HepG2 (cell line): ENCODE measurements at regions not wholly inside any gene's neighbourhood (a gene's known extent, or its start where the extent isn't known, plus 50 kb on each side); places are given as distances from the start of the nearest gene placed in this dataset.

Experiments
- ATAC-seq: fragments of 200-7000 bp; cut with Tn5 transposase; 3 replicates; pipeline ENCODE4 v1.9.1; 2020; ENCODE audit warnings: mild to moderate bottlenecking, moderate library complexity
- BruUV-seq: library from RNA; stranded (reverse); fragments of 400-500 nt; replicated peaks from 2 replicates; lab custom pipeline; 2021; lab: Mats Ljungman, UMichigan
- CTCF ChIA-PET: fragments of 300-600 bp; formaldehyde crosslinking; extraction: SDS; loops from one replicate; lab custom pipeline; 2021; ENCODE audit warnings: low total read pairs, inconsistent platforms, low intra/inter-chr PET ratio; lab: Yijun Ruan, JAX
- POLR2A ChIA-PET: fragments of 350-600 bp; sonication (Branson Sonifier 250); formaldehyde crosslinking; loops from one replicate; lab custom pipeline; 2020; ENCODE audit warnings: antibody characterized with exemption, inconsistent platforms; lab: Yijun Ruan, JAX
- DNase-seq: peaks from one replicate; pipeline ENCODE4 v3.0.0-alpha.2; 2015; ENCODE audit warnings: low spot score
- FAIRE-seq: peaks from 3 replicates; lab custom pipeline; 2011; peaks lifted over from hg19 to GRCh38; lab: Jason Lieb, UNC
- H2AFZ ChIP-seq: one replicate; pipeline ENCODE4 v1.6.1; 2011; ENCODE audit warnings: low read length, inconsistent platforms
- H3K27ac ChIP-seq: fragments of 300-600 bp; 3 replicates; pipeline ENCODE4 v1.8.0; 2011; ENCODE audit warnings: mixed run types, mild to moderate bottlenecking, mixed read lengths, low read length, inconsistent platforms; ENCODE audit not compliant: insufficient read depth; ENCODE audit errors: extremely low read length
- H3K27me3 ChIP-seq, 2 experiments: fragments of 200-600 bp in 1 of 2; 2 replicates in 1 of 2; 3 replicates in 1 of 2; pipeline versions ENCODE4 v1.6.0 to v1.8.0; 2011; ENCODE audit warnings: low read length in 2 of 2, mild to moderate bottlenecking in 2 of 2, moderate library complexity in 2 of 2, inconsistent platforms in 1 of 2; ENCODE audit not compliant: insufficient read depth in 2 of 2, control insufficient read depth in 1 of 2
- H3K36me3 ChIP-seq, 2 experiments: fragments of 200-600 bp in 1 of 2; replicated peaks in 1 of 2; 2 replicates in 1 of 2; 3 replicates in 1 of 2; pipeline versions ENCODE4 v1.5.1 to v1.8.0; 2011; ENCODE audit warnings: low read length in 2 of 2, inconsistent platforms in 1 of 2; ENCODE audit not compliant: insufficient read depth in 2 of 2, control insufficient read depth in 1 of 2
- H3K4me1 ChIP-seq: 2 replicates; pipeline ENCODE4 v1.5.1; 2012; ENCODE audit warnings: low read length, inconsistent platforms; ENCODE audit not compliant: insufficient read depth
- H3K4me2 ChIP-seq: 2 replicates; pipeline ENCODE4 v1.6.0; 2011; ENCODE audit warnings: low read depth, low read length, inconsistent platforms
- H3K4me3 ChIP-seq, 3 experiments: fragments of 200-600 bp in 1 of 3; sonication (generic), shearing (Covaris generic) in 1 of 3; replicated peaks in 1 of 3; 2 replicates each; pipeline ENCODE4 v1.5.1; 2011 to 2016; ENCODE audit warnings: low read length in 3 of 3, inconsistent platforms in 2 of 3, low read depth in 2 of 3, mild to moderate bottlenecking in 2 of 3, control low read depth in 1 of 3, mixed read lengths in 1 of 3; ENCODE audit not compliant: insufficient read depth in 1 of 3
- H3K79me2 ChIP-seq: one replicate; pipeline ENCODE4 v1.6.1; 2011; ENCODE audit warnings: low read length, inconsistent platforms; ENCODE audit not compliant: insufficient read depth
- H3K9ac ChIP-seq: 2 replicates; pipeline ENCODE4 v1.6.0; 2011; ENCODE audit warnings: mild to moderate bottlenecking, low read depth, low read length, inconsistent platforms; ENCODE audit not compliant: insufficient read depth
- H3K9me3 ChIP-seq: 2 replicates; pipeline ENCODE4 v1.5.1; 2012; ENCODE audit warnings: mild to moderate bottlenecking, low read length
- H4K20me1 ChIP-seq: 2 replicates; pipeline ENCODE4 v1.6.0; 2011; ENCODE audit warnings: inconsistent platforms, mild to moderate bottlenecking, low read length, moderate library complexity; ENCODE audit not compliant: insufficient read depth
- MAF1 ChIP-seq: sonication (generic); formaldehyde crosslinking; IDR thresholded peaks from 2 replicates; pipeline ENCODE4 v1.5.0; 2020; ENCODE audit warnings: missing genetic modification reagents, borderline replicate concordance
- WIZ ChIP-seq: sonication (generic); formaldehyde crosslinking; IDR thresholded peaks from 2 replicates; pipeline ENCODE4 v1.5.1; 2020; ENCODE audit warnings: mild to moderate bottlenecking, missing genetic modification reagents
- ZBTB38 ChIP-seq: sonication (generic); formaldehyde crosslinking; IDR thresholded peaks from 2 replicates; pipeline ENCODE4 v1.5.1; 2020; ENCODE audit warnings: mild to moderate bottlenecking, missing genetic modification reagents
- ZNF350 ChIP-seq: sonication (generic); formaldehyde crosslinking; IDR thresholded peaks from 2 replicates; pipeline ENCODE4 v1.4.0; 2020; ENCODE audit warnings: mild to moderate bottlenecking, low read depth, missing genetic modification reagents, borderline replicate concordance
- ZNF558 ChIP-seq: sonication (generic); formaldehyde crosslinking; IDR thresholded peaks from 2 replicates; pipeline ENCODE4 v1.9.0; 2022; ENCODE audit warnings: mild to moderate bottlenecking, missing genetic modification reagents, borderline replicate concordance
- WGBS: methylation state at CpG from one replicate; pipeline ENCODE4 v1.1.6; 2017; ENCODE audit warnings: low lambda C conversion rate; 5-methylcytosine and 5-hydroxymethylcytosine counted together
- in situ Hi-C: cut with HindIII; loops from 2 replicates; pipeline ENCODE4 v1.10.0; 2017; ENCODE audit warnings: low pct_unique_long_range_greater_than_20kb; ENCODE audit not compliant: extremely low pct_ligation_motif_present
- intact Hi-C: fragments of 100-400 bp; cut with micrococcal nuclease; formaldehyde crosslinking; loops from one replicate; pipeline ENCODE4 v1.10.0; 2022; ENCODE audit not compliant: unreplicated experiment
- TF ChIP-seq, protein P1 (sequence below): sonication (generic); formaldehyde crosslinking; IDR thresholded peaks from 2 replicates; pipeline ENCODE4 v1.8.0; 2022; ENCODE audit warnings: missing genetic modification reagents, mild to moderate bottlenecking, moderate library complexity, borderline replicate concordance
- TF ChIP-seq, protein P2 (sequence below): sonication (generic); formaldehyde crosslinking; conservative IDR thresholded peaks from 2 replicates; pipeline ENCODE4 v1.4.0; 2020; ENCODE audit warnings: missing genetic modification reagents
- TF ChIP-seq, protein P3 (sequence below): sonication (generic); formaldehyde crosslinking; IDR thresholded peaks from 2 replicates; pipeline ENCODE4 v1.4.0; 2020; ENCODE audit warnings: missing genetic modification reagents

DNA sequence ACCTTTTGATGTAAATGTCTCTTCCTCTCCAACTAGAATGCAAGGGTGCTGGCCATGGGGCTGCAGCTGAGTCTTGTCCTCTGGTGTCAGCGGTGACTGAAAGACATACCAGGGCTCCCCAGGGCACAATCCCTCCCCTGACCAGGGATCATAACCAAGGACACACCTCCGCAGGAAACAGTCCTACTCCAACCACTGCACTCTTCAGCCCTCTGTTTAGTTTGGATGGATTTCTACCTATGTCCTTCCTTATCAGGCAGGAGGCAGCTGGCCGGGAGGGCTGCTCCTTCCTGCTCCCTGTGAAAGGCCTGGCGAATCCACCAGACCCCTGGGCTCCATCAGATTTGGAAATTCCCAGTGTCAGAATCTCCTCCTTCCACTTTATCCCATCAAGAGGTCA is 185.2 kb upstream of the ID2 start:
- no peaks in the 10 kb centered on the region for H4K20me1 ChIP-seq
- no peaks in the 10 kb centered on the region for H3K9me3 ChIP-seq
- no peaks in the 10 kb centered on the region for H3K36me3 ChIP-seq
- FAIRE-seq (no peak), DNase-seq (no peak), ATAC-seq (no peak)
- H3K4me1 ChIP-seq: peaks cover 53% of the 10 kb centered on the region
- no peak for TF ChIP-seq MAF1 (CRISPR knock-in tag)
- TF ChIP-seq, protein P1, sequence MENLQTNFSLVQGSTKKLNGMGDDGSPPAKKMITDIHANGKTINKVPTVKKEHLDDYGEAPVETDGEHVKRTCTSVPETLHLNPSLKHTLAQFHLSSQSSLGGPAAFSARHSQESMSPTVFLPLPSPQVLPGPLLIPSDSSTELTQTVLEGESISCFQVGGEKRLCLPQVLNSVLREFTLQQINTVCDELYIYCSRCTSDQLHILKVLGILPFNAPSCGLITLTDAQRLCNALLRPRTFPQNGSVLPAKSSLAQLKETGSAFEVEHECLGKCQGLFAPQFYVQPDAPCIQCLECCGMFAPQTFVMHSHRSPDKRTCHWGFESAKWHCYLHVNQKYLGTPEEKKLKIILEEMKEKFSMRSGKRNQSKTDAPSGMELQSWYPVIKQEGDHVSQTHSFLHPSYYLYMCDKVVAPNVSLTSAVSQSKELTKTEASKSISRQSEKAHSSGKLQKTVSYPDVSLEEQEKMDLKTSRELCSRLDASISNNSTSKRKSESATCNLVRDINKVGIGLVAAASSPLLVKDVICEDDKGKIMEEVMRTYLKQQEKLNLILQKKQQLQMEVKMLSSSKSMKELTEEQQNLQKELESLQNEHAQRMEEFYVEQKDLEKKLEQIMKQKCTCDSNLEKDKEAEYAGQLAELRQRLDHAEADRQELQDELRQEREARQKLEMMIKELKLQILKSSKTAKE: no peak
- TF ChIP-seq ZNF558 (CRISPR knock-in tag): no peak
- TF ChIP-seq, protein P2, sequence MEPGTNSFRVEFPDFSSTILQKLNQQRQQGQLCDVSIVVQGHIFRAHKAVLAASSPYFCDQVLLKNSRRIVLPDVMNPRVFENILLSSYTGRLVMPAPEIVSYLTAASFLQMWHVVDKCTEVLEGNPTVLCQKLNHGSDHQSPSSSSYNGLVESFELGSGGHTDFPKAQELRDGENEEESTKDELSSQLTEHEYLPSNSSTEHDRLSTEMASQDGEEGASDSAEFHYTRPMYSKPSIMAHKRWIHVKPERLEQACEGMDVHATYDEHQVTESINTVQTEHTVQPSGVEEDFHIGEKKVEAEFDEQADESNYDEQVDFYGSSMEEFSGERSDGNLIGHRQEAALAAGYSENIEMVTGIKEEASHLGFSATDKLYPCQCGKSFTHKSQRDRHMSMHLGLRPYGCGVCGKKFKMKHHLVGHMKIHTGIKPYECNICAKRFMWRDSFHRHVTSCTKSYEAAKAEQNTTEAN (CRISPR knock-in tag): no peak
- TF ChIP-seq, protein P3, sequence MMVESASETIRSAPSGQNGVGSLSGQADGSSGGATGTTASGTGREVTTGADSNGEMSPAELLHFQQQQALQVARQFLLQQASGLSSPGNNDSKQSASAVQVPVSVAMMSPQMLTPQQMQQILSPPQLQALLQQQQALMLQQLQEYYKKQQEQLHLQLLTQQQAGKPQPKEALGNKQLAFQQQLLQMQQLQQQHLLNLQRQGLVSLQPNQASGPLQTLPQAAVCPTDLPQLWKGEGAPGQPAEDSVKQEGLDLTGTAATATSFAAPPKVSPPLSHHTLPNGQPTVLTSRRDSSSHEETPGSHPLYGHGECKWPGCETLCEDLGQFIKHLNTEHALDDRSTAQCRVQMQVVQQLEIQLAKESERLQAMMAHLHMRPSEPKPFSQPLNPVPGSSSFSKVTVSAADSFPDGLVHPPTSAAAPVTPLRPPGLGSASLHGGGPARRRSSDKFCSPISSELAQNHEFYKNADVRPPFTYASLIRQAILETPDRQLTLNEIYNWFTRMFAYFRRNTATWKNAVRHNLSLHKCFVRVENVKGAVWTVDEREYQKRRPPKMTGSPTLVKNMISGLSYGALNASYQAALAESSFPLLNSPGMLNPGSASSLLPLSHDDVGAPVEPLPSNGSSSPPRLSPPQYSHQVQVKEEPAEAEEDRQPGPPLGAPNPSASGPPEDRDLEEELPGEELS (CRISPR knock-in tag): no peak
- no peak for TF ChIP-seq ZBTB38 (CRISPR knock-in tag)
- no peak for TF ChIP-seq WIZ
- no peak for TF ChIP-seq ZNF350
- intact Hi-C loops: no loop called here
- H3K4me3 ChIP-seq: no peak overlapping the region
- CTCF ChIA-PET: no interaction called here
- no TSS peak for BruUV-seq
- peaks cover 7 to 65% of the 10 kb centered on the region in 2 experiments; a peak in 3 of 5 replicates for H3K27me3 ChIP-seq
- in situ Hi-C loops: no loop called here
- H3K27ac ChIP-seq: no peak overlapping the region
- POLR2A ChIA-PET: interaction anchor here (1.0 kb wide), 1 partner anchor 185 kb away, joined by 5 read pairs; the partner anchor contains the start of gene ID2
- WGBS: 39% methylated on average over 4 of the region's 4 CpGs
- no peak overlapping the region for H3K4me2 ChIP-seq
- H3K9ac ChIP-seq: no peak overlapping the region
- no peak overlapping the region for H2AFZ ChIP-seq
- H3K79me2 ChIP-seq: no peaks in the 10 kb centered on the region
